Body of pancreas (tissue), 4 donors: ENCODE measurements at regions not wholly inside any gene's neighbourhood (a gene's known extent, or its start where the extent isn't known, plus 50 kb on each side); places are given as distances from the start of the nearest gene placed in this dataset.

Experiments used
- ATAC-seq: fragments of 150-250 bp; one replicate; pipeline ENCODE4 v1.9.1; 2016
- DNase-seq, 4 donors: peaks; one replicate each; pipeline ENCODE4 v3.0.0-alpha.2; 2019
- H3K27ac ChIP-seq, 4 donors: fragments of 200-600 bp; sonication (generic); 1 replicate in 3 of 4; 2 replicates in 1 of 4; pipeline versions ENCODE4 v1.5.1 to v1.6.1; 2016 to 2019; ENCODE audit warnings: mild to moderate bottlenecking in 1 of 4, mixed read lengths in 1 of 4, moderate library complexity in 1 of 4
- H3K27me3 ChIP-seq, 2 donors: fragments of 200-600 bp; sonication (generic); one replicate each; pipeline ENCODE4 v1.6.0; 2016; ENCODE audit warnings: mild to moderate bottlenecking in 1 of 2
- H3K36me3 ChIP-seq, 2 donors: fragments of 200-600 bp; sonication (generic); replicated peaks in 1 of 2; 2 replicates each; pipeline ENCODE4 v1.5.1; 2016; ENCODE audit warnings: low read depth in 2 of 2; ENCODE audit not compliant: insufficient read depth in 1 of 2
- H3K4me1 ChIP-seq: fragments of 200-600 bp; sonication (generic); one replicate; pipeline ENCODE4 v1.6.0; 2016
- H3K4me3 ChIP-seq, 2 donors: fragments of 200-600 bp; sonication (generic); 1 replicate in 1 of 2; 2 replicates in 1 of 2; pipeline ENCODE4 v1.5.1; 2016 to 2019
- H3K9me3 ChIP-seq, 3 donors: fragments of 200-600 bp; sonication (generic); 1 replicate in 2 of 3; 2 replicates in 1 of 3; pipeline ENCODE4 v1.5.1; 2016
- CTCF ChIP-seq, 7 experiments: fragments of 450-650 bp in 4 of 7; fragments of 200-600 bp in 3 of 7; sonication (generic) in 3 of 7; IDR thresholded peaks; one replicate each; pipeline ENCODE4 v1.5.1; 2016 to 2019; ENCODE audit warnings: antibody characterized with exemption in 7 of 7
- POLR2A ChIP-seq, 3 donors: fragments of 450-650 bp; IDR thresholded peaks; one replicate each; pipeline ENCODE4 v1.6.1; 2016; ENCODE audit warnings: antibody characterized with exemption in 3 of 3, mild to moderate bottlenecking in 2 of 3
- WGBS, 2 donors: methylation state at CpG; one replicate each; pipeline ENCODE4 v1.1.5; 2017; 5-methylcytosine and 5-hydroxymethylcytosine counted together
- intact Hi-C: fragments of 100-400 bp; cut with DNase I; formaldehyde crosslinking; loops from one replicate; pipeline ENCODE4 v1.15.1; 2023

DNA sequence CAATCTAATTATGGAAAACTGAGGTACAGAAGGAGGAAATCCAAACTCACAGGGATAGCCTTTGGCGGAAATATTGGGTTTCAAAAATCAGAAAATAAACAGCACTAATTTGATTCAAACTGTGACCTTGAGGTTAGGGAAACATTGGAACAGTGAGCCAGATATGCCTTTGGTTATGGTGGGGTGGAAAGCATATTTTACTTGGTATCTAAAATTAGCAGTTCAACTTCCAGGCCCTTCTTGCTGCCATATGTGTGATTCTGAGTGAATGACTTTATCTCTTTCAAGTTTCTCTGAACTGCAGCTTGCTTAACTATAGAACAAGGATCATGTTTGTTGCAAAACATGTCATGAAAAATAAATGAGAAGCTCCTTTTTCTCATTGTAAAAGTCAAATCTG is 240.9 kb upstream of the VEGFC start:
- H3K4me1 ChIP-seq, result no peaks in the 10 kb centered on the region
- H3K36me3 ChIP-seq, result no peaks in the 10 kb centered on the region
- ATAC-seq, result no peak
- TF ChIP-seq POLR2A (IDR thresholded peaks at IDR 0.05), result no peak
- TF ChIP-seq CTCF (IDR thresholded peaks at IDR 0.05), result no peak
- H3K27me3 ChIP-seq, result no peaks in the 10 kb centered on the region
- intact Hi-C loops, result no loop called here
- H3K27ac ChIP-seq, result no peak overlapping the region
- no peak overlapping the region for H3K4me3 ChIP-seq
- WGBS, 2 donors, result 52 to 70% methylated on average over 1 of the region's 1 CpG
- no peaks in the 10 kb centered on the region for H3K9me3 ChIP-seq
- DNase-seq, result no peak

DNA sequence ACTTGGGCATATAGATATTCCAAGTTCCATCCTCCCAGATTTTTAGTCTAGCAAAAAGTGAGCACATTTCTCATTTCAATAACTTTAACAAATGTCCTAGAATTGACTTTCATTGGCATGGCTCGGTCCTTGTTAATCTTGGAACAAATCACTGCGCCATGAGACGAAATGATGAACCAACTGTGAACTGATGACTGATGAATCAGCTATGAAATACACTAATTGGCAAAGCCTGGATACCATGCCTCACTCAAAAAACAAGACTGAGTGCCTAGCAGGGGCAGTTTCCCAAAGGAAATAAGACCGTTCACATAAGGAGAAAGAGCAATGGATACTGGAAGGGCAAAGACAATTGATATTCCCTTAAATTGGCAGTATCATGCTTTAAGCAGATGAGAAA is 248.6 kb upstream of the VEGFC start:
- Histone ChIP-seq H3K4me1 (no peaks in the 10 kb centered on the region), H3K9me3 (no peaks in the 10 kb centered on the region), H3K4me3 (no peak overlapping the region), H3K27ac (no peak overlapping the region), H3K27me3 (no peaks in the 10 kb centered on the region), H3K36me3 (no peaks in the 10 kb centered on the region)
- no peak for ATAC-seq
- DNase-seq, result no peak
- TF ChIP-seq POLR2A (IDR thresholded peaks at IDR 0.05), result no peak
- no peak for TF ChIP-seq CTCF (IDR thresholded peaks at IDR 0.05)
- intact Hi-C loops, result no loop called here
- 75 to 84% methylated on average over 4 of the region's 4 CpGs for WGBS, 2 donors

DNA sequence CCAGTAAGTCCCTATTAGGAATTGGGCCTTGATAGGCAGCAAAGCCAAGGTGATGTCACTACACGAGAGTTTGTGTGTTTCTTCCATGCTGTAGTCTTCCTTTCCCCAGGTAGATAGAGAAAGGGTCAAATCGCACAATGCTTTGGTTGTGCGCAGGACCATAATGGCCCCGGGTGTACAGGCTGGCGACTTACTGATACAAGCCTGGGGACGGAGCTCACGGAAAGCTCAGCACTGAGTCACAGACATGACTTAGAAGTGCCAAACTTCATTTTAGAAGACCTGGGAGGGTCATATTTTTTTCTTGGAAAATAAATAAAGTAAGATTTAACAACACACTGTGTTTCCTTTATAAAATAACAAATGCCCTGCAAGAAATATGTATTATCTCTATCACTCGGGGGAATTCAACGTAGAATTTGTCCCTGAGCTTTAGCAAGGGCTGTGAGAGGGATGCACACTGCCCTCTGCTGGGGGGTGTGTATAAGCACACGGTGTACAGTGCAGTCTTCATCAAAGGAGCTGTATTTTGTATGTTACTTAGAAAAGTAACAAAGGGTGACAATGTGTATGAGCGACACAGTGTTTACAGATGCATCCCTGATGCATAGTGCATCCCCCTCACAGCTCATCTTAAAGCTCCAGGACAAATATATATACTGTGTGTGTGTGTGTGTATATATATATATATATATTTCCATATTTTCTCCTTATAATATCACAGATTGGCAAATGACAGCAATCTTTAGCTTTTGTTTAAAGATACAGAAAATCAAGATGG is 254.5 kb upstream of the VEGFC start:
- H3K36me3 ChIP-seq, result no peaks in the 10 kb centered on the region
- H3K9me3 ChIP-seq, result no peaks in the 10 kb centered on the region
- no peaks in the 10 kb centered on the region for H3K4me1 ChIP-seq
- WGBS, 2 donors, result 27 to 29% methylated on average over 11 of the region's 11 CpGs
- H3K4me3 ChIP-seq, result no peak overlapping the region
- intact Hi-C loops, result no loop called here
- H3K27ac ChIP-seq, result no peak overlapping the region
- ATAC-seq (peak; percentile 83), DNase-seq (peak; percentile 30 to 59 (median 50))
- no peaks in the 10 kb centered on the region for H3K27me3 ChIP-seq
- TF ChIP-seq CTCF (IDR thresholded peaks at IDR 0.05), result peak; percentile 56 to 89 (median 63)
- no peak for TF ChIP-seq POLR2A (IDR thresholded peaks at IDR 0.05)

GRCh38 chr4:177047851-177048174 is 255.1 kb upstream of the VEGFC start:
- Histone ChIP-seq H3K27me3 (no peaks in the 10 kb centered on the region), H3K36me3 (no peaks in the 10 kb centered on the region), H3K9me3 (no peaks in the 10 kb centered on the region), H3K27ac (no peak overlapping the region), H3K4me3 (no peak overlapping the region), H3K4me1 (no peaks in the 10 kb centered on the region)
- TF ChIP-seq CTCF (IDR thresholded peaks at IDR 0.05), result no peak
- no peak for TF ChIP-seq POLR2A (IDR thresholded peaks at IDR 0.05)
- DNase-seq (no peak), ATAC-seq (no peak)
- intact Hi-C loops, result no loop called here
- 0 to 2% methylated on average over 1 of the region's 1 CpG for WGBS, 2 donors

DNA sequence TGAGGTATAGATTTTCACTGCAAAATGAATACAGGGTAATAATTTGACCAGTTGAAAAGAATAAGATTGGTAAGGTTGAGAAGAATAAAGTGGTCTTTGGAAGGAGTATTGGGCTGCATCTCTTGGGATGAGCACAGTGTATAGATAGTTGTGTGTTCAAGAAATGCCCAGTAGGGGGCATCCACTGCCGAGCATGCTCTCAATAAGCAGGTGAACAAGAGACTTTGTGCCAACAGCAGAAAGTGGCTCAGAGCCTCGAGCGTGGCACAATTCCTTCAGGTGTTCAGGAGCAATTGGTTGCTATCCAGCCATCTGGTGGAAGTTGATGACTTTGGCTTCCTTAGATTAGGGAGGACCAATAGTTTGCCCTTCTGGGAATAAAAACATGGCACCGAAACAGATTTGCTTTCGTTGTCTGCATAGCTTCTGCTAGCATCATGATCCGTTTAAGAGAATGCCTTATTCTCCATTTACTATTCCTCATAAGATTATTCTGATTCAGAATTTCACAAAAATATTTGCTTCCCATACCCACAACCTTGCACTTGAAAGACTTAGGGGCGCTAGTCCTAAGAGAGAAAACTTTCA is 258.1 kb upstream of the NEIL3 start:
- ATAC-seq (peak; percentile 55), DNase-seq (peak; percentile 15 to 41 (median 28))
- Histone ChIP-seq H3K9me3 (no peaks in the 10 kb centered on the region), H3K27me3 (no peaks in the 10 kb centered on the region), H3K4me3 (no peak overlapping the region), H3K27ac (no peak overlapping the region), H3K36me3 (no peaks in the 10 kb centered on the region), H3K4me1 (no peaks in the 10 kb centered on the region)
- intact Hi-C loops, result no loop called here
- 54 to 60% methylated on average over 7 of the region's 7 CpGs for WGBS, 2 donors
- TF ChIP-seq CTCF (IDR thresholded peaks at IDR 0.05) (peak in 6 of 7 experiments; percentile 21 to 36 (median 28)), POLR2A (IDR thresholded peaks at IDR 0.05) (no peak)
